ENCODE measurements at regions not wholly inside any gene's neighbourhood (a gene's known extent, or its start where the extent isn't known, plus 50 kb on each side); places are given as distances from the start of the nearest gene placed in this dataset.
"Not testable (repeated sequence)": the region's sequence is repeated elsewhere in the genome, so short reads cannot be mapped to it uniquely, and the experiment has no call there.

- Mint-ChIP-seq H3K4me1 (ENCODE audit: low read depth in 2 of 2) (no peaks in the 10 kb centered on the region), H3K9me3 (no peaks in the 10 kb centered on the region), H3K27me3 (peaks cover 5 to 21% of the 10 kb centered on the region in 2 donors), H3K36me3 (no peaks in the 10 kb centered on the region), H3K4me3 (no peak overlapping the region), H3K27ac (no peak overlapping the region)
- DNase-seq (ENCODE audit: low spot score) (no peak), ATAC-seq (no peak)
These were observed 91.2 kb downstream of the MED10 start for GRCh38 chr5:6287176-6287575.

DNA sequence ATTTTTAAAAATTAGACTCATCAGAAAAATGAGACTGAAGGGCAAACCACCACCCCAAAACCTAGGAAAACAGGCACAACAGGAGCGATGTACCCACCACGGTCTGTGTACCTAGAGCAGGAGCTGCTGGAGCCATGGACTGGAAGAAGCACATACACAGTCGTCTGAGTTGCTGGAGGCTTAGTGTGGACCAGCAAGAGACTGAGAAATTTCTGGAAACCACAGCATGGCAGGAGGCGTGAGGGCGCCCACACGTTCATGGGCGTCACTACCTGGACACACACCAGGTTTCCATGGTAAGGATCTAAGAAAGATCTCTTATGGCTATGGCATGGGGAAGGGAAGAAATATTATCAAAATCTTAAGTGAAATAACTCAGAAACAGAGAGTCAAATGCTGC lies 91.9 kb downstream of the MED10 start:
- DNase-seq (ENCODE audit: low spot score): no peak
- no peaks in the 10 kb centered on the region for H3K36me3 Mint-ChIP-seq
- H3K4me3 Mint-ChIP-seq: no peak overlapping the region
- peaks cover 3 to 18% of the 10 kb centered on the region in 2 donors for H3K27me3 Mint-ChIP-seq
- no peaks in the 10 kb centered on the region for H3K4me1 Mint-ChIP-seq (ENCODE audit: low read depth in 2 of 2)
- H3K9me3 Mint-ChIP-seq: no peaks in the 10 kb centered on the region
- no peak overlapping the region for H3K27ac Mint-ChIP-seq
- no peak for ATAC-seq

DNA sequence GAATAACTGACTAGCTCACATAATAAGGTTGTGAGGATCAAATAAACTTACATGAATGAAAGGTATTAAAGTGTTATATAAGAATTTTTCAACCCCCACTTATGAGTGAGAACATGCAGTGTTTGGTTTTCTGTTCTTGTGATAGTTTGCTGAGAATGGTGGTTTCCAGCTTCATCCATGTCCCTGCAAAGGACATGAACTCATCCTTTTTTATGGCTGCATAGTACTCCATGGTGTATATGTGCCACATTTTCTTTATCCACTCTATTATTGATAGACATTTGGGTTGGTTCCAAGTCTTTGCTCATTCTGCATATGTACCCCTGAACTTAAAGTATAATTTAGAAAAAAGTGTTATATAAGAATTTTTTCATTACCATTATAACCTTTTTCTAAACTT lies 93.9 kb downstream of the MED10 start:
- not testable (repeated sequence) for ATAC-seq, H3K9me3 Mint-ChIP-seq, H3K27ac Mint-ChIP-seq

DNA sequence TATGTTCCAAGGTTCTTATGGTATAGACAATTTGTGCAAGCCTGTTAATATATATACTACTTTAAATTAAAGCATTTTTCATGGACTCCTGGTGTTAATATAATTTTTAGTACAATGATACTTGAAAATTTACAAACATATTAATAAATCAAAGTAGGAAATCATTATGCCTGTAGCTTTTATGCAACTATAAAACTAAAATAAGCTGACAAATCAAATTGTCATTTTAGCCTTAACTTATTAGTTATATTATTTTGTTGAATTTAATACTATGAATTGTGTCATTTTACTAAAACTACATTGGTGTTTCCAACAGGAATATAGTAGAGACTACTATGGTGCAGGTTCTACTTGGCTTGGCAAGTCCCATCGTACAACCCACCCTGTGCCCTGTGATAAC lies 96.0 kb downstream of the MED10 start:
- Mint-ChIP-seq H3K36me3 (no peaks in the 10 kb centered on the region), H3K27ac (no peak overlapping the region), H3K4me3 (no peak overlapping the region), H3K4me1 (ENCODE audit: low read depth in 2 of 2) (peaks cover 0 to 4% of the 10 kb centered on the region in 2 donors), H3K9me3 (no peaks in the 10 kb centered on the region), H3K27me3 (peaks cover 11 to 21% of the 10 kb centered on the region in 2 donors)
- ATAC-seq (no peak), DNase-seq (ENCODE audit: low spot score) (no peak)

More for the DNA sequence above, 93.9 kb downstream of the MED10 start:
- H3K4me3 Mint-ChIP-seq; H3K36me3 Mint-ChIP-seq; DNase-seq (ENCODE audit: low spot score); H3K4me1 Mint-ChIP-seq (ENCODE audit: low read depth in 2 of 2): not testable (repeated sequence)
- peaks cover 11 to 21% of the 10 kb centered on the region in 2 donors for H3K27me3 Mint-ChIP-seq

DNA sequence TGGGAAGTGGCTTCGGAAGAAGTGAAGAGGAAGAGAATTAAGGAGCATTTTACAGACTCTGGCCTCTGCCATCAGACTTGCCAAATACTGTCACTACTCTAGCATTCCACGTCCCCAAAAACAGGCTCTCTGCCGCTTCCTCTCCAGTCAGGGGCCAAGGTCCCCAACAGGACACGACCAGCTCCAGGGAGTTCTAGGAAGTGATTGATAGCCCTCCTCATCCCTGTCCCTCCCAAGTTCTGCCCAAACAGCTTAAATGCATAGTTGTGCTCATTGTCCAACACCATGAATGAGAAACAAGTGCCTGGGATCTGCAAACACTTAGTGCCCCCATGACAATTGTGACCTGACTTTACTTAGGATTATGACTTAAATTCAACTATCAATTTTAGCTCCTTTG lies 96.5 kb downstream of the MED10 start:
- Mint-ChIP-seq H3K4me1 (ENCODE audit: low read depth in 2 of 2) (peaks cover 0 to 4% of the 10 kb centered on the region in 2 donors), H3K36me3 (no peaks in the 10 kb centered on the region), H3K9me3 (no peaks in the 10 kb centered on the region), H3K27ac (no peak overlapping the region), H3K4me3 (no peak overlapping the region), H3K27me3 (peaks cover 11 to 23% of the 10 kb centered on the region in 2 donors)
- DNase-seq (ENCODE audit: low spot score): no peak
- no peak for ATAC-seq

DNA sequence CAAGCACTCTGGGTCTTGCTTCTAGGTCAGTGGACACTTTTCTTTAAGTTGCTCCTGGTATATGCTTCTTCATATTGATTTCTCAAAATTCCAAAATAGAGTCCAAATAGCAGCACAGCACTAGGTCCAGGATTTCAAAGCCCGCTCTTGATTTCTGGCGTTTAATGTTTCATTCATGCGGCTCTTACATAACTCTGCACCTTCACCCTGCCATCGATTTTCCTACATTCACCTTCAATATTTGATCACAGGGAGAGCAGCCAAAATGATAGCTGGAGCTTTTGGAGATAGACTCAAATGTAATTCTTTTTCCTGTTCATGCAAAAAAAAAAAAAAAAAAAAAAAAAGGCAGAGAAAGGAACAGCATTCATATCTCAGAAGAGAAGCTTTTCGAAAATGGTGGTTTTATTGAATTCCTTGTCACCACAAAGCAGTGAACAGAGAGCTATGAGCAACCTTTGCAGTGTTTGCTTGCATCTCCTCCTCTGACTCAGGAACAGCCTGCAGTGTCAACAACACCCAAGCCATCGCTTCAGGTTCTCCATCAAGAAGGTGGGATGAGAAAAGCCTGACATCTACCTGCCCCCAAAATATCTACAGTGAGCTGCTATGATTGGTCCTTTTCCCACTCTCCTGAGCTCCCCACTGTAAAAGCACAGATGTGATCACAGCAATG lies 97.8 kb downstream of the MED10 start:
- DNase-seq (ENCODE audit: low spot score) (no peak), ATAC-seq (no peak)
- Mint-ChIP-seq H3K36me3 (no peaks in the 10 kb centered on the region), H3K9me3 (no peaks in the 10 kb centered on the region), H3K4me3 (no peak overlapping the region), H3K27ac (no peak overlapping the region), H3K4me1 (ENCODE audit: low read depth in 2 of 2) (peaks cover 0 to 4% of the 10 kb centered on the region in 2 donors), H3K27me3 (peaks cover 16 to 27% of the 10 kb centered on the region in 2 donors)

GRCh38 chr5:6279607-6280006 lies 98.7 kb downstream of the MED10 start:
- H3K36me3 Mint-ChIP-seq: no peaks in the 10 kb centered on the region
- no peak overlapping the region for H3K4me3 Mint-ChIP-seq
- peaks cover 16 to 27% of the 10 kb centered on the region in 2 donors for H3K27me3 Mint-ChIP-seq
- no peak for DNase-seq (ENCODE audit: low spot score)
- peak in 1 of 2 donors; percentile 32 for ATAC-seq
- H3K9me3 Mint-ChIP-seq: no peaks in the 10 kb centered on the region
- H3K27ac Mint-ChIP-seq: no peak overlapping the region
- peaks cover 0 to 4% of the 10 kb centered on the region in 2 donors for H3K4me1 Mint-ChIP-seq (ENCODE audit: low read depth in 2 of 2)

- H3K27me3 Mint-ChIP-seq: peaks cover 13 to 16% of the 10 kb centered on the region in 2 donors
- DNase-seq (ENCODE audit: low spot score): no peak
- H3K4me1 Mint-ChIP-seq (ENCODE audit: low read depth in 2 of 2): no peaks in the 10 kb centered on the region
- no peak overlapping the region for H3K4me3 Mint-ChIP-seq
- no peak overlapping the region for H3K27ac Mint-ChIP-seq
- no peak for ATAC-seq
- no peaks in the 10 kb centered on the region for H3K36me3 Mint-ChIP-seq
- H3K9me3 Mint-ChIP-seq: peaks cover 8% of the 10 kb centered on the region
These were observed 103.4 kb downstream of the MED10 start for GRCh38 chr5:6274846-6275543.

GRCh38 chr5:6273749-6274148 lies 104.6 kb downstream of the MED10 start:
- Mint-ChIP-seq H3K4me1 (ENCODE audit: low read depth in 2 of 2) (no peaks in the 10 kb centered on the region), H3K27ac (no peak overlapping the region), H3K9me3 (peaks cover 8% of the 10 kb centered on the region), H3K36me3 (no peaks in the 10 kb centered on the region), H3K4me3 (no peak overlapping the region), H3K27me3 (peaks cover 13 to 16% of the 10 kb centered on the region in 2 donors)
- DNase-seq (ENCODE audit: low spot score) (no peak), ATAC-seq (no peak)

GRCh38 chr5:6273090-6273735 lies 105.1 kb downstream of the MED10 start:
- DNase-seq (ENCODE audit: low spot score) (no peak), ATAC-seq (no peak)
- H3K4me3 Mint-ChIP-seq: no peak overlapping the region
- no peaks in the 10 kb centered on the region for H3K36me3 Mint-ChIP-seq
- peaks cover 8% of the 10 kb centered on the region for H3K9me3 Mint-ChIP-seq
- H3K27ac Mint-ChIP-seq: no peak overlapping the region
- H3K4me1 Mint-ChIP-seq (ENCODE audit: low read depth in 2 of 2): no peaks in the 10 kb centered on the region
- peaks cover 13 to 16% of the 10 kb centered on the region in 2 donors for H3K27me3 Mint-ChIP-seq

DNA sequence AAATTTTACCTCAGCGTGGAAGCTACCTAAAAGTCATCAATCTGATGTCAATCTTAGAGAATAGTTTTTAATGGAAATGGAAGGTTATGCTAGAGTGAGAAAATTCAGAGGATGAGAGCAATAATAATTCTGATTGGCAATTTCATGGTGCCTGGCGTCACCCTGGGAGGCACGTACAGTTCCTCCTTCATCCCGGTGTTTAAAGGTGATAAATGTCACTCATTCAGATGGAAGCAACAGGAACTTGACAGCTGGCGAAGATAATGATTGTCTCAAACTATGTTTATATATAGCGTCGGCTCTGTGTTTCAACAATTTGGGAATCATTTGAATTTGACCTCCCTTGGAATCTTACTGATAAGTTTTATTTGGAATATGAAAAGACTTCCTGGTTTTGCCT lies 108.4 kb downstream of the MED10 start:
- ATAC-seq: no peak
- H3K4me3 Mint-ChIP-seq: no peak overlapping the region
- no peaks in the 10 kb centered on the region for H3K36me3 Mint-ChIP-seq
- DNase-seq (ENCODE audit: low spot score): no peak
- peaks cover 8 to 10% of the 10 kb centered on the region in 2 donors for H3K27me3 Mint-ChIP-seq
- H3K4me1 Mint-ChIP-seq (ENCODE audit: low read depth in 2 of 2): no peaks in the 10 kb centered on the region
- peaks cover 8% of the 10 kb centered on the region for H3K9me3 Mint-ChIP-seq
- H3K27ac Mint-ChIP-seq: no peak overlapping the region

GRCh38 chr5:6266671-6267197 lies 111.6 kb downstream of the MED10 start:
- no peak overlapping the region for H3K4me3 Mint-ChIP-seq
- DNase-seq (ENCODE audit: low spot score): no peak
- H3K27me3 Mint-ChIP-seq: peaks cover 0 to 7% of the 10 kb centered on the region in 2 donors
- H3K27ac Mint-ChIP-seq: no peak overlapping the region
- no peaks in the 10 kb centered on the region for H3K4me1 Mint-ChIP-seq (ENCODE audit: low read depth in 2 of 2)
- H3K36me3 Mint-ChIP-seq: no peaks in the 10 kb centered on the region
- ATAC-seq: no peak
- H3K9me3 Mint-ChIP-seq: peaks cover 2% of the 10 kb centered on the region

- no peak for ATAC-seq
- H3K4me3 Mint-ChIP-seq: no peak overlapping the region
These were observed 114.0 kb downstream of the MED10 start for GRCh38 chr5:6264394-6264793.

More at GRCh38 chr5:6264394-6264793, 114.0 kb downstream of the MED10 start:
- Mint-ChIP-seq H3K9me3 (peaks cover 4% of the 10 kb centered on the region), H3K27ac (no peak overlapping the region), H3K36me3 (no peaks in the 10 kb centered on the region), H3K4me1 (ENCODE audit: low read depth in 2 of 2) (no peaks in the 10 kb centered on the region), H3K27me3 (peaks cover 4 to 7% of the 10 kb centered on the region in 2 donors)
- no peak for DNase-seq (ENCODE audit: low spot score)

Data from natural killer cell treated with Interleukin-12 subunit alpha and Interleukin-12 subunit beta and Interleukin-15 and Interleukin-18, amount 100 ng/mL, for 72 hours (primary cell).